OCI-LY1 (cell line): ENCODE measurements at regions not wholly inside any gene's neighbourhood (a gene's known extent, or its start where the extent isn't known, plus 50 kb on each side); places are given as distances from the start of the nearest gene placed in this dataset.

Experiments used
- EZH2 ChIP-seq: fragments of 200-600 bp; sonication (generic), shearing (Covaris generic); IDR thresholded peaks from 2 replicates; pipeline ENCODE4 v1.8.0; 2017; ENCODE audit warnings: borderline replicate concordance, mixed run types, mild to moderate bottlenecking, antibody characterized with exemption, low read length, moderate library complexity, mixed read lengths
- TF ChIP-seq, protein P1 (sequence below): fragments of 200-600 bp; sonication (generic), shearing (Covaris generic); IDR thresholded peaks from 2 replicates; pipeline ENCODE4 v1.5.1; 2017; ENCODE audit warnings: mild to moderate bottlenecking, antibody characterized with exemption, low read length, moderate library complexity, mixed read lengths

DNA sequence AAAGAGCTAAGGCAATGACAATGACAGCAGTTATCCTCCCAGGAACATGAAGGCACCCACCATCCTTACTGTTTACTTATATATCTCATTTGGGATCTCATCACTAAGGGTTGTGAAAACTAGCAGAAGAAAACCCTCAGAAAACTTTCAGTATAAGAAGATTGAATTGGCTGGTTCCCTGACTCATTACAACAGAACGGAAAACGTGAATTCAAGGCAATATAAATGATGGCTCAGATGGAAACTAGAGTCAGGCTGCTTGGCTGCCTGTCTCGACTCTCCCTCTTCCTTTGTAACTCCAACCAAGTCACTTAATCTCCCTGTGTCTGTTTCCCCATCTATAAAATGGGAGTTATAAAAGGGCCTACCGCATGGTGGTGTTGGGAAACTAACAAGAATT lies 387.1 kb upstream of the JARID2 start:
- TF ChIP-seq, protein P1, sequence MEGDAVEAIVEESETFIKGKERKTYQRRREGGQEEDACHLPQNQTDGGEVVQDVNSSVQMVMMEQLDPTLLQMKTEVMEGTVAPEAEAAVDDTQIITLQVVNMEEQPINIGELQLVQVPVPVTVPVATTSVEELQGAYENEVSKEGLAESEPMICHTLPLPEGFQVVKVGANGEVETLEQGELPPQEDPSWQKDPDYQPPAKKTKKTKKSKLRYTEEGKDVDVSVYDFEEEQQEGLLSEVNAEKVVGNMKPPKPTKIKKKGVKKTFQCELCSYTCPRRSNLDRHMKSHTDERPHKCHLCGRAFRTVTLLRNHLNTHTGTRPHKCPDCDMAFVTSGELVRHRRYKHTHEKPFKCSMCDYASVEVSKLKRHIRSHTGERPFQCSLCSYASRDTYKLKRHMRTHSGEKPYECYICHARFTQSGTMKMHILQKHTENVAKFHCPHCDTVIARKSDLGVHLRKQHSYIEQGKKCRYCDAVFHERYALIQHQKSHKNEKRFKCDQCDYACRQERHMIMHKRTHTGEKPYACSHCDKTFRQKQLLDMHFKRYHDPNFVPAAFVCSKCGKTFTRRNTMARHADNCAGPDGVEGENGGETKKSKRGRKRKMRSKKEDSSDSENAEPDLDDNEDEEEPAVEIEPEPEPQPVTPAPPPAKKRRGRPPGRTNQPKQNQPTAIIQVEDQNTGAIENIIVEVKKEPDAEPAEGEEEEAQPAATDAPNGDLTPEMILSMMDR: no peak
- TF ChIP-seq EZH2: no peak
